ENCODE measurements at regions not wholly inside any gene's neighbourhood (a gene's known extent, or its start where the extent isn't known, plus 50 kb on each side); places are given as distances from the start of the nearest gene placed in this dataset.

- DNase-seq (no peak), ATAC-seq (no peak)
- H3K36me3 ChIP-seq: no peaks in the 10 kb centered on the region
- H3K27ac ChIP-seq: no peak overlapping the region
- peaks cover 0 to 3% (median 0%) of the 10 kb centered on the region in 12 donors for H3K9me3 ChIP-seq
- WGBS, 4 donors: 81 to 94% (median 91%) methylated on average over 1 of the region's 1 CpG
- TF ChIP-seq POLR2A (IDR thresholded peaks at IDR 0.05): no peak
- TF ChIP-seq, protein P1, sequence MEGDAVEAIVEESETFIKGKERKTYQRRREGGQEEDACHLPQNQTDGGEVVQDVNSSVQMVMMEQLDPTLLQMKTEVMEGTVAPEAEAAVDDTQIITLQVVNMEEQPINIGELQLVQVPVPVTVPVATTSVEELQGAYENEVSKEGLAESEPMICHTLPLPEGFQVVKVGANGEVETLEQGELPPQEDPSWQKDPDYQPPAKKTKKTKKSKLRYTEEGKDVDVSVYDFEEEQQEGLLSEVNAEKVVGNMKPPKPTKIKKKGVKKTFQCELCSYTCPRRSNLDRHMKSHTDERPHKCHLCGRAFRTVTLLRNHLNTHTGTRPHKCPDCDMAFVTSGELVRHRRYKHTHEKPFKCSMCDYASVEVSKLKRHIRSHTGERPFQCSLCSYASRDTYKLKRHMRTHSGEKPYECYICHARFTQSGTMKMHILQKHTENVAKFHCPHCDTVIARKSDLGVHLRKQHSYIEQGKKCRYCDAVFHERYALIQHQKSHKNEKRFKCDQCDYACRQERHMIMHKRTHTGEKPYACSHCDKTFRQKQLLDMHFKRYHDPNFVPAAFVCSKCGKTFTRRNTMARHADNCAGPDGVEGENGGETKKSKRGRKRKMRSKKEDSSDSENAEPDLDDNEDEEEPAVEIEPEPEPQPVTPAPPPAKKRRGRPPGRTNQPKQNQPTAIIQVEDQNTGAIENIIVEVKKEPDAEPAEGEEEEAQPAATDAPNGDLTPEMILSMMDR (IDR thresholded peaks at IDR 0.05): no peak
- intact Hi-C loops (cut with DNase I): no loop called here
- no peaks in the 10 kb centered on the region for H3K27me3 ChIP-seq
- H3K4me1 ChIP-seq: no peaks in the 10 kb centered on the region
- no peak overlapping the region for H3K4me3 ChIP-seq
These were observed 2061.7 kb upstream of the AGA start for GRCh38 chr4:179503976-179504375.

DNA sequence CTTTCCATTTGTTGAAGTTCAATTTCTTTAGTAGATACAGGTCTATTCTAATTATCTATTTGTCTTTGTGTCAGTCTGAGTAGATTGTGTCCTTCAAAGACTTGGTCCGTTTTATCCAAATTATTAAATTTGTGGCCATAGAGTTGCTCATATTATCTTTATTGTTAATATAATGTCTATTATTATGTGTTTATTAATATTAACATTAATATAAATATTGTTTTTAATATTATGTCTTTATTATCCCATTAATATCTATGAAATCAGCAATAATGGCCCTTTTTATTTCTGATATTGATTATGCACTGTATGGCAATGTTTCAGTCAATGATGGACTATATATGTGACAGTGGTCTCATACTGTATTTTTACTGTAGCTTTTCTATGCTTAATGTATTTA lies 2067.3 kb upstream of the AGA start:
- no peak for ATAC-seq
- Histone ChIP-seq H3K36me3 (no peaks in the 10 kb centered on the region), H3K9me3 (peaks cover 0 to 3% (median 0%) of the 10 kb centered on the region in 12 donors), H3K27me3 (no peaks in the 10 kb centered on the region), H3K4me1 (no peaks in the 10 kb centered on the region), H3K4me3 (no peak overlapping the region), H3K27ac (no peak overlapping the region)
- intact Hi-C loops (cut with DNase I): no loop called here
- 72 to 89% (median 81%) methylated on average over 1 of the region's 1 CpG for WGBS, 4 donors
- TF ChIP-seq, protein P1 (IDR thresholded peaks at IDR 0.05): no peak
- no peak for TF ChIP-seq POLR2A (IDR thresholded peaks at IDR 0.05)
- no peak for DNase-seq

GRCh38 chr4:179521952-179522351 lies 2079.7 kb upstream of the AGA start:
- TF ChIP-seq POLR2A (IDR thresholded peaks at IDR 0.05): no peak
- TF ChIP-seq, protein P1 (IDR thresholded peaks at IDR 0.05): no peak
- Histone ChIP-seq H3K4me3 (no peak overlapping the region), H3K27me3 (no peaks in the 10 kb centered on the region), H3K36me3 (no peaks in the 10 kb centered on the region), H3K4me1 (no peaks in the 10 kb centered on the region), H3K27ac (no peak overlapping the region), H3K9me3 (peaks cover 0 to 15% (median 0%) of the 10 kb centered on the region in 12 donors)
- intact Hi-C loops (cut with DNase I): no loop called here
- 74 to 86% (median 85%) methylated on average over 2 of the region's 2 CpGs for WGBS, 4 donors
- ATAC-seq: no peak
- DNase-seq: no peak

GRCh38 chr4:179530958-179531357 lies 2088.7 kb upstream of the AGA start:
- H3K27ac ChIP-seq: no peak overlapping the region
- DNase-seq (no peak), ATAC-seq (no peak)
- H3K36me3 ChIP-seq: no peaks in the 10 kb centered on the region
- H3K4me3 ChIP-seq: no peak overlapping the region
- 63 to 73% (median 66%) methylated on average over 3 of the region's 3 CpGs for WGBS, 4 donors
- H3K9me3 ChIP-seq: peaks cover 0 to 4% (median 0%) of the 10 kb centered on the region in 12 donors
- intact Hi-C loops (cut with DNase I): no loop called here
- no peaks in the 10 kb centered on the region for H3K4me1 ChIP-seq
- H3K27me3 ChIP-seq: no peaks in the 10 kb centered on the region
- no peak for TF ChIP-seq POLR2A (IDR thresholded peaks at IDR 0.05)
- TF ChIP-seq, protein P1 (IDR thresholded peaks at IDR 0.05): no peak

Data from heart left ventricle (tissue), 16 donors.